ENCODE measurements at regions not wholly inside any gene's neighbourhood (a gene's known extent, or its start where the extent isn't known, plus 50 kb on each side); places are given as distances from the start of the nearest gene placed in this dataset.
A peak's percentile ranks its signal among the peaks of the same experiment; 100 is the strongest.

DNA sequence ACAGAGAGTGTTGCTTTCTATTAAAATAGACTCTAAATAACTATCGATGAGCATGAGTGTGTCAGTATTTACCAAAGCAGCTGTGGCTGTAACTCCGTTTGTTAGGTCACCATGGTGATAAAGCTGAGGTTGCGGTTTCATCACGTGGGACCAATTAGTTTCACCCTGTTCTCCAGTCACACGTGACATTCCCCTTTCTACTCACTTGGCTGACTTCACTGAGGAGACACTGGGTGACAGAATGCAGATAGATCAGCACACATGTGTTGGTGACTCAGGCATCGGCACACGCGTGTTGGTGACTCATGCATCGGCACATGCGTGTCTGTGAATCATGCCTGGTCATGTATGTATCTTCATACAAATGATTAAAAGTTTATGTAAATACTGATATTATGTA is 285.4 kb downstream of the THBS2 start:
- no peak for DNase-seq (ENCODE audit: low spot score)

DNA sequence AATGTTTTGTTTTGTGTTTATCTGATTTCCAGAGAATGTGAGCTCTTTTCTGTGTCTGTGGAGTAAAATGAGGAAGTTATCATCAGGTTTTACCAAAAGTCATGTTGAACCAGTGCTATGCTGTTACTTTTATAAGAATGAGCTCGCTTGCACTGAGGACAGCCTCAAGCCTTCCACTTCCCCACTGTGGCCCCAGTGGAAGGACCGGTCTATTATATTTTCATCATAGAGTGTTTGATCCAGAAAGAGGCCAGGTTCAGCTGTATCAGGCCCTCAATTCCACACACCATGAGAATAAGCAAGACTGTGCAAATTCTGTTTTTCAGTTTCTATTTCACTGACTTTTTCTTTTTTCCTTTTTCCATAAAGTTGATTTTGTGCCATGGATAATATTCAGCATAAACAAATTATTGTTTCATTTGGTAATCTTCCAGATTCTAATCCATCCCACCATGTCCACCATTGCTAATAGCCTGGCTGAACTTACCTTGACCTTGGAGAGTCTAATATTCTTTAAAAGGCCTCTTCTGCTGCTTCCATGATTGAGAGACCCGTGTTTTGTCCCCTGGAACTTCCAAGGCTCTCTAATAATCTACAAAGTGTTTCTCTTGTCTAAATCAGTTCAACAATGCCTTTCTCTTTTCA is 286.2 kb downstream of the THBS2 start:
- no peak for DNase-seq (ENCODE audit: low spot score)

DNA sequence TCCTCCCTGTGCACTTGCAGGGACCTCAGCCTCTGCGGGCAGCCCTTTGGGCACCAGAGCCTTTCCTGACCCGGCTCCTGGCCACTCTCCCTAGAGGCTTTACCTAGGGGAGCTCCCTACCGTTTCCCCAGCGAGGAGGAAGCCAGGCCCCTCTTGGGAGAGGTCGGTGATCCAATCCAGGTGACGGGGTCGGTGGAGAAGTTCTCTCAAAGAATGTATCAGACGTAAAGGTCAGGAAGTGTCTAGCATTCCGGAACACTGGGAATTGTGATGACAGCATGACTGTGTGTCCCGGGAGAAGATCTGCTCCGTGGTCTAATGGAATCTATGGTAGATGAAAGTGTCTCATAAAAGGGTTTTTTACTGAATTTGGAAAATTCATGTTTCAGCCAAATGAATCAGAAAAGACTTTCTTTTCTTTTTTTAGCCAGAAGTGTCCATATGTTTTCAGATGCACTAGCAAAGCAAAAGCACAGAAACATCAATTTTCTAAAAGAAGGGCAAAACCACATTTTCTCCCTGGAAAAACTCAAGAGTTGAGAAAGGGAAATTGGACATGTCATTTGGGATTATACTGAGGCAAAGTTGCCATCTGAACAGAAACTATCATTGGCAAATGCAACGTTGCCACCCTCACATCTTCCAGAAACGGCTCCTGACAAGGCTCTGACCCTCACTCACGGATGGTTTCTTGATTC is 289.4 kb downstream of the THBS2 start:
- no peak for DNase-seq (ENCODE audit: low spot score)

DNA sequence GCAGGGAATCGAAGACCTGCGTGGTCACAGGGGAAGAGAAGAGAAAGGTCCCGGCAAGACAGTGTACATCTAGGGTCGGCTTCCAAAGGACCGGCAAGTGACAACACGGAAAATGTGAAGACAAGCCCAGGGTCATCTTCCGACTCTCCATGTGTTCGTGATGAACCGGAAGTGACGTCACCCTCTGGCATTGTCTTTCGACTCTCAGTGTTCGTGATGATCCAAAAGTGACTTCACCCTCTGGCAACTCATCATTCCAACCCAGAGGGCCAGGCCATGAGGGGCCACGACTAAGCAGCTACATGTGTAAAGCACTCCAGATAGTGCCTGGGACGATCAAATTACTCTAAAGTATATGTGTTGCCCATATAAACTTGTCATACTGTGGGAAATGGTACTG is 290.8 kb downstream of the THBS2 start:
- no peak for DNase-seq (ENCODE audit: low spot score)

DNA sequence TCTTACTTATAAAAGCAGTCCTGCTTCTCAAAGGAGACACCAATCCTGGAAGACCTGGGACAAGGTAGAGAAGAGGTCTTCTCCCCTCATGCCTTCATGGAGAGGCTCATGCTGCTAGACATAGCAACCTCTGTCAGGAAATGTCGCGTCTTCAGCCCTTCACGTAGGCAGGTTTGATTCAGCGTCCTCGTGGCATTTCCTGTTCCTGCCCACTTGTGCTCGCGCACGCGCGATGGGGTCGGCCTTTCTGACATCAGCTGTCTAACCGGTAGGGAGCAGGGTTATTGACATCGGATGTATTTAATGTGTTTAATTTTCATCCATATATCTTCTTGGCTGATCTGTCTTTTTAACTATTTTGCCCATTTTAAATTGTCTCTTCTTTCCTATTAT is 292.4 kb downstream of the THBS2 start:
- no peak for DNase-seq (ENCODE audit: low spot score)

DNA sequence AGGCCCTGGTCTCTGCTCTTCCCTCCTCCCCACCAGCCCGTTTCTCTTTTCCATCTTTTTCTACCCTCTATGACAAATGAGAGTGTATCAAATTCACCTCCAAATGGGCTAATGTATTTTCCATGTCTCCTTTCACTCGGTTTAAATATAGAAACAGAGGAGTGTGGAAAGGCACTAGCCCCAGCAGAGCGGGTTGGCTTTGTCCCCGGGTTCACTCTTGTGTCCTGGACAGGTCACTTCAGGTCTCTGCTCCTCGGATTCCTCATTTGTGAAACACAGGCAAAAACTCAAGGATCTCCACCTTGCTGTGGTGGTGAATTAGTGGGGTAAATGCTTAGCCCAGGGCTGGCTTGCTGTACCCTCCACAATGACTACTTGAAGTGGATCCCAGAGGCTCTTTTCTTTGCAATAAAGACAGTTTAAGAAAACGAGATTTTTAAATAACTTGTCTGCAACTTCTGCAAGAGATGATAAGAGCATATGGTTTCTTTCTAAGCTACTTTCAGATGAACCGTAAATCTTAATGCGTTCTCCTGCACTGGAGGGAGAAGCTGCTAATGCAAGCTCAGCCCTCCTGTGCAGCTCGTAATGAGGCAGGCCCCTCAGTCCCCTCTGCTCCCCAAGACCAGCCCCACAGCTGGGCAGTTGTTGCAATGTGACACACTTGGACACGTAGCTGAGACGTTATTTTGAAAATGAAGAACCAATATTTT is 292.9 kb downstream of the THBS2 start:
- no peak for DNase-seq (ENCODE audit: low spot score)

DNA sequence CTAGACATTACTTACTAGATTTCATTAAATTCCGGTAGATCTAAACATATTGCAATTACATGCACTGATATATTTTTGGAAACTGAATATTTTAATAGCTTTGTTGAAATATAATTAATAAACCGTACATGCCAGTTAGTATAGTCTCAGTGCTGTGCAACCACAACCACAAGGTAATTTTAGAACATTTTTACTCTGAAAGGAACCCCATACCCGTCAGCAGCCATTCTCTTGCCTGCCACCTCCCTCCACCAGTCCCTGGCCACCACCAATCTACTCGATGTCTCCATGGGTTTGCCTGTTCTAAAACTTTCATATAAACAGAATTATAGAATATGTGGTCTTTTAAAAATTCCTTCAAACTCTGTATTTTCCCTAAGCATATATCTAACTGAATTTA is 293.9 kb downstream of the THBS2 start:
- DNase-seq (ENCODE audit: low spot score), result no peak

DNA sequence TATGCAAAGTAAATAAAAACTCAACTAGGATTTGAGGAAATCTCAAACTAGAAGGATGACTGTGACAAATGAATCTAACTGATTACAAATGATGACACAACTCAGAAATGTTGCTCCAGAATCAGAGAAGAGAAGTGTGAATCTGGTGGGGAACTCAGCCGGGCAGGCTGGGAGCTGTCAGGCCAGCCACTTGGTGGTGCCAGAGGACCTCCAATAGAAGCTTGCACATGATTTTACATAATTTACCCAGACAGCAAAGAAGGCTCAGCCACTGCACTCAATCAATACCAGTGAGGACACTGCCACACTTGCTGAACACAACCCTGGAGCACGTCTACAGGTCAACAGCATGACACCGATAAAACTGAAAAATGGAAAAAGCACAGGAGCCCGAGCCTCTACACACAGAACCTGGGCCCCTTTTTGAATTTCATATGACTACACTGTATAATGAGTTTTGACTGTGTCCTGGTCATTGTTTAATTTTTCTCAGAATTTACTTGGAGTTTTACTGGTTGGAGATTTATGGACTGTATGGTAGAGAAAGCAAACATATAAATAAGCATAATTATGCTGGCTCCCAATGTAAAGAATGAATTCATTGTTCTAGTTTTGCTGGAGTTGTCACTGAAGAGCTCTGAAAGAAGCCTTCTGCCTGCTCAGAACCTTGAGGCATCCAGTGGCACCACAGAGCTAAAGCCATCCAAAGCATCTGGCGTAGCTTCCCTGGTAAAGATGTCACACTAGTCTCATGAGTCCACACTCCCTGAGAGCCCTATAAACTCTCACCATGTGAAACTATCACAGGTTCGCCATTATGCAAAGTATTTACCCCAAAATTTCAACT is 296.5 kb downstream of the THBS2 start:
- DNase-seq (ENCODE audit: low spot score), result peak; percentile 22

DNA sequence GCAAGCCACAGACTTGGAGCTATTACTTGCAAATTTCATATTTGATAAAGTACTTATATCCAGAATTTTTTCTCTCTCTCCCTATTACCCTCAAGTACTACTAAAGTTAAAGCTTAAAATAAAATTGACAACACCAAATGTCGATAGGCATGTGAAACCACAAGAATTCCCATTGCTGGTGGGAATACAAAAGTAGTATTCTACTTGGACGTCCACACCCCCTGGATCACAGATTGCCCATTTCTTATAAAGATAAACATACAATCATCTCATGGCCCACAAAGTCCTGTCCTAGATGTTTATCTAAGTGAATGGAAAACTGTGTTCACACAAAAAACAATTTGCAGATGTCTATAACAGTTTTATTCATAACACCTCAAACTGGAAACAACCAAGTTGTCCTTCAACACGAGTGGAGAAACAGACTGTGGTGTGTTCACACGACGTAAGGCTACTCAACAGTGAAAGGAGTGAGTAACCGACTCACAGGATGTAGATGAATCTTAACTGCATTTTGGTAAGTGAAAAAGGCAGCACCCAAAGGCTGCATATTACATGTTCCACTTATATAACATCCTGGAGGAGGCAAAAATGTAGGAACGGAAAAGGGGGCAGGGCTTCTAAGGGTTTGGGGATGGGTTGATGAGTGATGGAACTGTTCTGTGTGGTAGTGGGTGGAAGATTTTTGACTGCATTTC is 297.4 kb downstream of the THBS2 start:
- DNase-seq (ENCODE audit: low spot score), result no peak

DNA sequence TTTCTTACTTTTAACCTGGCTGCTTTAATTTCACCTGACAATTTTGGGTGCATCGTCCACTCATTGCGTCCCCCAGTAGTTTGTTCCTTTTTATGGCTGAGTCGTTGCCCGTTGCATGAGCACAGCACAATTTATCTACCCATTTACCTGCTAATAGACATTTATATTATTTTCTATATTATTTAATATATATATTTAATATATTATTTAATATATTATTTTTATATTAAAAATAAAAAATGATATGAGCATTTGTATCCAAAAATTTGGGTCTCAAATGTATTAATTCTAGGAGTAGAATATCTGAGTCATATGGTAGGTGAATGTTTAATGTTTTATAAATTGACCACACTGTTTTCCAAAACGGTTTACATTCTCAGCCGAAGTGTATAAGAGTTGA is 300.2 kb downstream of the THBS2 start:
- DNase-seq (ENCODE audit: low spot score), result no peak

DNA sequence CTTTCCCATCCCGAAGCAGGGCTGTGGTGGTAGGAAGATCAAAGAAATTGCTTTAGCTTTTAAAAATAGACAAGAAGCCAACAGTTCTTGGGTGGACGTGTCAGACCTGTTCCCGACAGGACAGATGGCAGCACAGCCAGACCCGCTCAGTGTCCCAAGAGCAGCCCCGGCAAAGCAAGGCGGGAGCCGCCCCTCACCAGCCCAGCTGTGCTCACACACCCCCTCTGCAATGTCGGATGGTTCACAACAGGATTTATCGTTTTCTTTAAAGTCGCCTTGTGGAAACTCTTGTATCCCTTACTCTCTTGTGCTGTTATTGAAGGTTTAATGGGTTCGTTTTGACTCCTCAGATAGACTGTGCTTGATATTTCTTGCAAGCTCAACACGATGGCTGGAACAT is 302.4 kb downstream of the THBS2 start:
- DNase-seq (ENCODE audit: low spot score), result no peak

DNA sequence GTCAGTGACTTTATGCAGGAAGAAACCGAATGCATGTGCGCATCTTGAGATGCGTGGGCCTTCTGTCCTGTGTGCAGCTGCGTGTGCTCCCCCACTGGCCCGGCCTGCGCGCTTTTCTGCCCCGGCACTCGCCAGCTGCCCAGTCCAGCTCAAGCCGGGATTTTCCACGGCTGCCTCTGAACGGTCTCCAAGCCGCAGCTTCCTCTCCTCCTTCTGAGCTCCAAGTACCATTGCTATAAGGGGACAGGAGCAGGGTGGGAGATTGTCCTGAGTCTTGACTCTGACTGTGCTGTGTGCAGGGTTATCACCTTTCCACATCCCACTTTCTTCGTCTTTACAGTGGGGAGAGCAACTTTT is 302.8 kb downstream of the THBS2 start:
- DNase-seq (ENCODE audit: low spot score), result no peak

DNA sequence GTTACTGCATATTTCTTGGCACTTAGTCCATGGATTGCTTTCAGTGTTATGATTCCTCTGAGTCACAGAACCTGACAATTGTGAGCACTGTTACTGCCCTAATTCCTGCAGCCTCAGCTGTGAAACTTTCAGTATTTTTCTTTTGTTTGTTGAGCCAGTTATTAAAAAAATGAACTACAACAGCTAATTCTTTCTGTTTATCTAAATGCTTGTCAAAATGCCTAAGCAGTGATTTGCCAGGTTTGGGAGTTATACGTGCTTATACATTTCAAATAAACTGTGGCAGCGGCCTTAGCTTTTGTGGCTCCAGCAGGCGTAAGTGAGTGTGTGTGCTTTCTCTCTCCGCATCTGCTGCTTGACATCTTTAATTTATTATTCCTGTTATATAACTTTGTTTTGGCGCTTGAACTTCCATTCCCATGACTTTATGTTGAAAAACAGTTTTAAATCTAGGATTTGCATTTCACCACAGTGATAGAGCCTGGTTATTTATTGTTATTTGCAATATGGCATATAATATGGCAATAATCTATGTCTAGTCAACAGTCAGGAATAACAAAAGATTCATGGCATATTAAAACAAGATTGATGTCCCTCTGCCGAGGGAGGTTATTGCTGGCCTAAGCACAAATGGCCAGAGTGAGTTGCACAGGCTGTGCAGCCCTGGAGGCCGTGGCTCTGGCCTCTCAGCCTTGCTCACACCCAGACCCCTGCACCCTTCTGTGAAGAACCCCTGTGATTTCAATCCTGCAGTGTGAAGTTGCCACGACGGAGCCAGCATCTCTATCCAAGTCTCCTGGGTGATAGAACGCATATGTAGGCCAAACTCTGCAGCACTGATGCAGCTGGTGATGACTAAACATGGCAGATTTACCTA is 303.4 kb downstream of the THBS2 start:
- no peak for DNase-seq (ENCODE audit: low spot score)

DNA sequence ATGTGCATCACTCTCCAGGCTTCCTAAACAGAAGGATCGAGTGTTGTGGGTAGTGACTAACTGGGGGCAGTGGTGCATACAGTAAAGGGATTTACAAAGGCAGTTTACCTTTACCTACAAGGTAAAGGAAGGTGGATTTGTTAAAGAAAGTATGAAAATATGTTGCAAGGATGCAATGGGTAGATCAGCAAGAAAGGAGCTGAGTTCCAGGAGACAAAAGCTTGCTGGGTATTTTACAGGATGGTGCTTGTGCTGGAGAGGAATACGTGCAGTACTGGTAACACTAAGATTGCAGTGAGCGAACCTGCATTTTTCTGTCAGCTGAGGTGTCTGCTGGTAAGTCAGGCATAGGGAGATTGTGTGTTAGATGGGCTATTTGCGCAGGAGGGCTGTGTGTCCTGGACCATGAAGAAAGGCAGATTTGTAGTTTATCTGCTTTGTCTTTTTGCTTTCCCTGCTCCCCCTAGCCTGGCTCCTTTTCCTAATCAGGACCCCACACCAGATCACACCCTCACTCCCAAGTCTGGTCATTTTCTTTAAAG is 304.6 kb downstream of the THBS2 start:
- DNase-seq (ENCODE audit: low spot score), result no peak

DNA sequence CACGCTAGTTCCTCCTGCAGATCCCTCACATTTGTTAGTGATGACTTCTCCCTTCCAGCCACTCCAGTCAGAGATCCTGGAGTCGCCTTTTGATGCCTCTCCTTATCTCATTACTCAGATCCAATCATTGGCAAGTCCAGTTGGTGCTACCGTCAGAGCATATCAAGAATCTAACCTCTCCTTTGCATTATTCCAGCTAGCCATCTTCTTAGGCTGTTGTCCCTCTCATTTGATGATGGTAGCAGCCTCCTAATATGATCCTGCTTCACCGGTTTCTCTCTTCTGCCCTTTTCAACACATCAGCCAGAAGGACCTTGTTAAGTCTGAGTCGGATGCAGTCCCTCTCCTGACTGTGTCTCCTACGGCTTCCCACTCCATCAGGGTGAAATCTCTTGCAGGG is 305.6 kb downstream of the THBS2 start:
- DNase-seq (ENCODE audit: low spot score), result no peak

DNA sequence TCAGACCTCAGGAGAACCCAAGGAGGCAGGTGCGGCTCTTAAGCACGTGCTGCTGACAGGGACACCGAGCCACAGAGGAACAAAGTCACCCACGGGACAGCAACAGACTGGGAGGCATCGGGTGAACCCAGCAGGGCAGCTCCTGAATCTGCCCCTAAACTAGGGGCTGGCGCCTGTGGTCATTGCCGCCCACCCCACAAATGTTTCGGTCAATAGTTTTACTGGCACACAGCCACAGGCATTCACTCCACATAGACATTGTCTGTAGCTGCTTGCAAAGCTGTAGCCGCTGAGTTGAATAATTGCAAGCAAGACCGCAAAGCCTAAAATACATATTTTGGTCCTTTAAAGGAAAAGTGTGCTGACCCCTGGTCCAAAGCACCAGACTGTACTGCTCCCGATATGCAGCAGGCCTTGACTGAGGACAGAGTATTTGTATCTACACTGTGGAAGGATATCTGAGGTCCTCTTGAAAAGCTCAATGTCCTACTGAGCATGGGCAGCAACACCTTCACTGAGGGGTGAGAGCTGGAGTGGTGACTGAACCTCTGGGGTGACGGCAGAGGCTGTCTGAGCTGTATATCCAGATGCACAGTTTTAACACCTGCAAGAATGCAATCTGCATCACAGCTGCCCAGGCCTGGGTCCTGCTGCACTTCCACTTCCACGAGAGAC is 310.3 kb downstream of the THBS2 start:
- no peak for DNase-seq (ENCODE audit: low spot score)

DNA sequence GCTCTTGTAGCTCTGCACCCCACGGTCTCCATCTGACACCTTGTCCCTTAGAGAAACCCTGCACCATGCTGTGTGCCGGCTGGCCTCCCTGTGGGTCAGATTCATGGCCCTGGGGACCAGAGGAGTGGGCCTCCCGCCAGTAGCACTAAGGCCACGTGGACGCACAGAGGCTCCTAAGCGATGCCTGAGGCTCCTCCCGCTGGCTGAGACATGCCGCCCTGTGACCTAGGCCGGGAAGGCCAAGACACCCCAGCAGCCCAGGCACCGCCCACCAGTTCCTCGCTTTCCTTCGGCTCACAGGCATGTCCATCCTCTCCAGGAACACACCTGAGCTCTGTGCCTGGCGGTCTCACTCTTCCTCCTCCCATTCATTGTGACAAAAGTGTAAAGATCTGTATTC is 311.0 kb downstream of the THBS2 start:
- no peak for DNase-seq (ENCODE audit: low spot score)

DNA sequence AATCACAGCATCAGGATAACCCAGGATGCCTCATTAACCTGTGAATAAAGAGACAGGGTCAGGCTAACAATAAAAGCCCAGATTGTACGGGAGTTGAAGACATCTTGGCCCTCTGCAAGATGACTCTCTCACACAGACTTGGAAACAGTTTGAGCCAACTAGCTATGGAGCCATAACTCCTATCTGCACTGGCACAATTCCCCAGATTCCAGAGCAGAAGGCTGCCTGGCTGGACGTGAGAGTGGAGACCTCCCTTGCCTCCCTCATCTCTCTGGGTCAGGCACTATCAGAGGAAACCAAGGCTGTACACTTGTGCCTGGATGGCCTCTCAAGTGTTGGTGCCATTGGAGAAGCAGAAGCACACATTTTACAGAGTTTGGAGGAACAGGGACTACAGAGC is 312.6 kb downstream of the THBS2 start:
- no peak for DNase-seq (ENCODE audit: low spot score)

DNA sequence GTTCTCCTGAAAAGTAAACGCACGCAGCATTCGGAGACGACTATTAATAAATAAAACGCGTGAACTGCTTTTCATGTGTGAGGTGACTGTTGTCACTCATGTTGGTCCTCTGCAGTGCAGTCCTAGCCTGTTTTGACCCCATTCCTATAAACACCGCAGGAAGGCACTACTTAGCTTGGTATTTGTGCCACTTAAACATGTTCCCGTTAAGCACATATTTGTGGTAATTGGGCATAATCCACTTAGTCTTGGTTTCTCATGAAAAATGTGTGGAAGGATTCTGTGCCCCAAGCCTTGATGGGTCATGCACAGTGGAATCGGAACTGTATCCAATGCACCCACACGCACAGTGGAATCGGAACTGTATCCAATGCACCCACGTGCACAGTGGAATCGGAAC is 313.9 kb downstream of the THBS2 start:
- DNase-seq (ENCODE audit: low spot score), result no peak

DNA sequence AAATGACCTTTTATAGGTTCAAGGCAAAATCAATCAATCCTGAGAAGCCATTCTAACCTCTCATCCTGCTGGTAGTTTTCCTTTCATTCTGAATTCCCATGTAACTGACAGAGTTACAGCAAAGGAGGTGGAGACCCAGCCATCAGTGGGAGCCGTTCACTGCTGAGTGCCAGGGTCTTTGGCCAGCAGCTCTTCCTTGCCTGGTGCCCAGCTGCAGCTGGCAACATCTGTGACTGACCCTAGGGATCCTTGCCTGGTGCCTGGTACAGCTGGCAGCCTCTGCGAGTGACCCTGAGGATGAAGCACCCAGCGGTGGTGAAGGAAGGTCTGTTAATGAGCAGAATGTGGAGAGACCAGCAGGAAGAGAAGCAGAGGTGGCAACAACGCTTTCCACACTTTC is 314.6 kb downstream of the THBS2 start:
- no peak for DNase-seq (ENCODE audit: low spot score)
